ENCODE measurements at regions not wholly inside any gene's neighbourhood (a gene's known extent, or its start where the extent isn't known, plus 50 kb on each side); places are given as distances from the start of the nearest gene placed in this dataset.

DNA sequence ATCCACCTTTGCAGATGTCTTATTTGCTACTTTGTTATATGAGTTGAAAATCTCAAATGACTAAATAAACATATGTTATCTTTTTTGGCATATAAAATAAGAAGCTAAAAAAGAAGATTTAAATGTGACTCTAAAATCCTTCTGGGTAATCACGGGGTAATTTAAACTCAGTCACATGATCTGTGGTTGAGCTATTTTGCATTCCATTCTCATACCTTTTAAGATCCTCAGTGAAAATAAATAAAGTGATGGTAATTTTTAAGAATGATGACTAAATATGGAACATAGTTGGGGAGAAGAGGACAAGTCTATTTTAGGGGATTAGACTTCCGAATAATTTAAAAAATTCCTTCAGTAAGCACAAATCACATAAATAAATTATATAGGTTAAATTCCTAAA is 1076.8 kb downstream of the TUSC7 start:
- TF ChIP-seq CTCF (IDR thresholded peaks at IDR 0.05) (no peak), POLR2A (IDR thresholded peaks at IDR 0.05) (no peak)

Measured in right lobe of liver (tissue), 4 donors.